Liver (tissue), 3 donors: ENCODE measurements at regions not wholly inside any gene's neighbourhood (a gene's known extent, or its start where the extent isn't known, plus 50 kb on each side); places are given as distances from the start of the nearest gene placed in this dataset.

ENCODE experiments used
- ATF3 ChIP-seq: IDR thresholded peaks from 2 replicates; pipeline ENCODE4 v1.6.1; 2016; ENCODE audit warnings: antibody characterized with exemption
- EGR1 ChIP-seq, 2 donors: IDR thresholded peaks; 2 replicates each; pipeline ENCODE4 v1.6.1; 2016 to 2018; ENCODE audit warnings: antibody characterized with exemption in 2 of 2, low read depth in 2 of 2
- GABPA ChIP-seq, 2 donors: IDR thresholded peaks in 1 of 2; conservative IDR thresholded peaks in 1 of 2; 2 replicates each; pipeline ENCODE4 v1.6.1; 2016; ENCODE audit warnings: antibody characterized with exemption in 2 of 2, mild to moderate bottlenecking in 1 of 2, moderate library complexity in 1 of 2
- HNF4A ChIP-seq, 2 donors: conservative IDR thresholded peaks; 2 replicates each; pipeline ENCODE4 v1.6.1; 2016; ENCODE audit warnings: antibody characterized with exemption in 2 of 2, mild to moderate bottlenecking in 2 of 2
- JUND ChIP-seq, 2 donors: IDR thresholded peaks; 2 replicates each; pipeline ENCODE4 v1.6.1; 2016; ENCODE audit warnings: antibody characterized with exemption in 2 of 2
- MAX ChIP-seq: IDR thresholded peaks from 2 replicates; pipeline ENCODE4 v1.6.1; 2016; ENCODE audit warnings: antibody characterized with exemption
- RAD21 ChIP-seq, 2 donors: IDR thresholded peaks; 2 replicates each; pipeline ENCODE4 v1.6.1; 2016; ENCODE audit warnings: antibody characterized with exemption in 2 of 2, mild to moderate bottlenecking in 2 of 2
- RXRA ChIP-seq, 2 donors: IDR thresholded peaks; 2 replicates each; pipeline ENCODE4 v1.6.1; 2017 to 2018; ENCODE audit warnings: antibody characterized with exemption in 2 of 2, mild to moderate bottlenecking in 1 of 2
- SP1 ChIP-seq: IDR thresholded peaks from 2 replicates; pipeline ENCODE4 v1.6.1; 2018; ENCODE audit warnings: antibody characterized with exemption, mild to moderate bottlenecking
- TAF1 ChIP-seq: conservative IDR thresholded peaks from 2 replicates; pipeline ENCODE4 v1.6.1; 2016; ENCODE audit warnings: antibody characterized with exemption, mild to moderate bottlenecking
- YY1 ChIP-seq: IDR thresholded peaks from 2 replicates; pipeline ENCODE4 v1.6.1; 2016; ENCODE audit warnings: antibody characterized with exemption, mild to moderate bottlenecking
- TF ChIP-seq, protein P1 (sequence below): fragments of 150-350 bp; IDR thresholded peaks from 2 replicates; pipeline ENCODE4 v1.5.1; 2017; ENCODE audit warnings: improper control_type of control experiment, low read depth, low read length; ENCODE audit not compliant: missing input control
- TF ChIP-seq, protein P2 (sequence below): IDR thresholded peaks from 2 replicates; pipeline ENCODE4 v1.6.1; 2016; ENCODE audit warnings: antibody characterized with exemption, mild to moderate bottlenecking
- TF ChIP-seq, protein P3 (sequence below): IDR thresholded peaks from 2 replicates; pipeline ENCODE4 v1.6.1; 2016; ENCODE audit warnings: antibody characterized with exemption
- donor health status: healthy.
- donor health status: healthy.

GRCh38 chr11:127600674-127601073, 600.1 kb upstream of the KIRREL3 start:
- TF ChIP-seq, protein P1, sequence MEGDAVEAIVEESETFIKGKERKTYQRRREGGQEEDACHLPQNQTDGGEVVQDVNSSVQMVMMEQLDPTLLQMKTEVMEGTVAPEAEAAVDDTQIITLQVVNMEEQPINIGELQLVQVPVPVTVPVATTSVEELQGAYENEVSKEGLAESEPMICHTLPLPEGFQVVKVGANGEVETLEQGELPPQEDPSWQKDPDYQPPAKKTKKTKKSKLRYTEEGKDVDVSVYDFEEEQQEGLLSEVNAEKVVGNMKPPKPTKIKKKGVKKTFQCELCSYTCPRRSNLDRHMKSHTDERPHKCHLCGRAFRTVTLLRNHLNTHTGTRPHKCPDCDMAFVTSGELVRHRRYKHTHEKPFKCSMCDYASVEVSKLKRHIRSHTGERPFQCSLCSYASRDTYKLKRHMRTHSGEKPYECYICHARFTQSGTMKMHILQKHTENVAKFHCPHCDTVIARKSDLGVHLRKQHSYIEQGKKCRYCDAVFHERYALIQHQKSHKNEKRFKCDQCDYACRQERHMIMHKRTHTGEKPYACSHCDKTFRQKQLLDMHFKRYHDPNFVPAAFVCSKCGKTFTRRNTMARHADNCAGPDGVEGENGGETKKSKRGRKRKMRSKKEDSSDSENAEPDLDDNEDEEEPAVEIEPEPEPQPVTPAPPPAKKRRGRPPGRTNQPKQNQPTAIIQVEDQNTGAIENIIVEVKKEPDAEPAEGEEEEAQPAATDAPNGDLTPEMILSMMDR = no peak
- no peak for TF ChIP-seq SP1
- no peak for TF ChIP-seq GABPA (IDR thresholded peaks at IDR 0.05 in 1 of 2, conservative IDR thresholded peaks at IDR 0.05 in 1 of 2)
- TF ChIP-seq YY1 = no peak
- TF ChIP-seq TAF1 = no peak
- no peak for TF ChIP-seq ATF3
- TF ChIP-seq RAD21 (IDR thresholded peaks at IDR 0.05) = no peak
- no peak for TF ChIP-seq MAX
- TF ChIP-seq, protein P2, sequence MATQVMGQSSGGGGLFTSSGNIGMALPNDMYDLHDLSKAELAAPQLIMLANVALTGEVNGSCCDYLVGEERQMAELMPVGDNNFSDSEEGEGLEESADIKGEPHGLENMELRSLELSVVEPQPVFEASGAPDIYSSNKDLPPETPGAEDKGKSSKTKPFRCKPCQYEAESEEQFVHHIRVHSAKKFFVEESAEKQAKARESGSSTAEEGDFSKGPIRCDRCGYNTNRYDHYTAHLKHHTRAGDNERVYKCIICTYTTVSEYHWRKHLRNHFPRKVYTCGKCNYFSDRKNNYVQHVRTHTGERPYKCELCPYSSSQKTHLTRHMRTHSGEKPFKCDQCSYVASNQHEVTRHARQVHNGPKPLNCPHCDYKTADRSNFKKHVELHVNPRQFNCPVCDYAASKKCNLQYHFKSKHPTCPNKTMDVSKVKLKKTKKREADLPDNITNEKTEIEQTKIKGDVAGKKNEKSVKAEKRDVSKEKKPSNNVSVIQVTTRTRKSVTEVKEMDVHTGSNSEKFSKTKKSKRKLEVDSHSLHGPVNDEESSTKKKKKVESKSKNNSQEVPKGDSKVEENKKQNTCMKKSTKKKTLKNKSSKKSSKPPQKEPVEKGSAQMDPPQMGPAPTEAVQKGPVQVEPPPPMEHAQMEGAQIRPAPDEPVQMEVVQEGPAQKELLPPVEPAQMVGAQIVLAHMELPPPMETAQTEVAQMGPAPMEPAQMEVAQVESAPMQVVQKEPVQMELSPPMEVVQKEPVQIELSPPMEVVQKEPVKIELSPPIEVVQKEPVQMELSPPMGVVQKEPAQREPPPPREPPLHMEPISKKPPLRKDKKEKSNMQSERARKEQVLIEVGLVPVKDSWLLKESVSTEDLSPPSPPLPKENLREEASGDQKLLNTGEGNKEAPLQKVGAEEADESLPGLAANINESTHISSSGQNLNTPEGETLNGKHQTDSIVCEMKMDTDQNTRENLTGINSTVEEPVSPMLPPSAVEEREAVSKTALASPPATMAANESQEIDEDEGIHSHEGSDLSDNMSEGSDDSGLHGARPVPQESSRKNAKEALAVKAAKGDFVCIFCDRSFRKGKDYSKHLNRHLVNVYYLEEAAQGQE = no peak
- TF ChIP-seq, protein P3, sequence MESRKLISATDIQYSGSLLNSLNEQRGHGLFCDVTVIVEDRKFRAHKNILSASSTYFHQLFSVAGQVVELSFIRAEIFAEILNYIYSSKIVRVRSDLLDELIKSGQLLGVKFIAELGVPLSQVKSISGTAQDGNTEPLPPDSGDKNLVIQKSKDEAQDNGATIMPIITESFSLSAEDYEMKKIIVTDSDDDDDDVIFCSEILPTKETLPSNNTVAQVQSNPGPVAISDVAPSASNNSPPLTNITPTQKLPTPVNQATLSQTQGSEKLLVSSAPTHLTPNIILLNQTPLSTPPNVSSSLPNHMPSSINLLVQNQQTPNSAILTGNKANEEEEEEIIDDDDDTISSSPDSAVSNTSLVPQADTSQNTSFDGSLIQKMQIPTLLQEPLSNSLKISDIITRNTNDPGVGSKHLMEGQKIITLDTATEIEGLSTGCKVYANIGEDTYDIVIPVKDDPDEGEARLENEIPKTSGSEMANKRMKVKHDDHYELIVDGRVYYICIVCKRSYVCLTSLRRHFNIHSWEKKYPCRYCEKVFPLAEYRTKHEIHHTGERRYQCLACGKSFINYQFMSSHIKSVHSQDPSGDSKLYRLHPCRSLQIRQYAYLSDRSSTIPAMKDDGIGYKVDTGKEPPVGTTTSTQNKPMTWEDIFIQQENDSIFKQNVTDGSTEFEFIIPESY = no peak
- no peak for TF ChIP-seq EGR1 (IDR thresholded peaks at IDR 0.05; ENCODE audit: low read depth in 2 of 2)
- TF ChIP-seq JUND (IDR thresholded peaks at IDR 0.05) = no peak
- TF ChIP-seq HNF4A (conservative IDR thresholded peaks at IDR 0.05) = no peak
- no peak for TF ChIP-seq RXRA (IDR thresholded peaks at IDR 0.05)
